ENCODE measurements at regions not wholly inside any gene's neighbourhood (a gene's known extent, or its start where the extent isn't known, plus 50 kb on each side); places are given as distances from the start of the nearest gene placed in this dataset.

DNA sequence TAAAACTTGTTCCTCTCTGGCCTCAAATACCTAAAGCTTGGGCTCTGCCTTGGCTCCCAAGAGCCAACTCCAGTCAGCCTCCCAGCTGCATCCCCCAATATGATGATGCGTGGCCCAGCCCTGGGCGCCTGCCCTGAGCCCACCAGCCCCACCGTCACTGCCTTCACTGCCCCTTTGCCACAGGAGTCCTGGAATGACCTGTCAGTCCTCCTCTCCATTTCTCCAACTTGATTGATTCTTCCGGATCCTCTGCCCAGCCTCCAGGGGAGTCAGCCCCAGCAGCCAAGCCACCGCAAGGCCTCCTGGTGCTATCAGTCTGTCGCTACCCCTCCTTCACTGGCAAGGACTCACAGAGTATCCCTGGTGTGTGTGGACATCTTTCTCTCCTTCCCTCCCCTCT, 96.7 kb upstream of the PMEPA1 start:
- Histone ChIP-seq H3K9ac (ENCODE audit: low read length) (no peak overlapping the region), H3K27ac (ENCODE audit: low read depth, low read length) (no peak overlapping the region), H3K9me2 (ENCODE audit: insufficient read depth) (no peaks in the 10 kb centered on the region), H3K27me3 (ENCODE audit: insufficient read depth, low read length) (peaks cover 44% of the 10 kb centered on the region), H3K79me2 (ENCODE audit: insufficient read depth, low read length) (no peaks in the 10 kb centered on the region), H3K4me3 (replicated peaks in 1 of 2; ENCODE audit: low read depth in 1 of 2, low read length in 2 of 2) (no peak overlapping the region), H3K4me2 (ENCODE audit: low read length) (no peak overlapping the region), H3K9me3 (ENCODE audit: control insufficient read depth in 1 of 2, insufficient read depth in 1 of 2, low read depth in 1 of 2, low read length in 2 of 2) (no peaks in the 10 kb centered on the region), H2AFZ (ENCODE audit: low read depth, low read length, poor library complexity, severe bottlenecking) (no peak overlapping the region), H3K36me3 (ENCODE audit: control insufficient read depth in 1 of 2, insufficient read depth in 2 of 2, low read length in 2 of 2) (no peaks in the 10 kb centered on the region), H4K20me1 (ENCODE audit: insufficient read depth) (no peaks in the 10 kb centered on the region), H3K4me1 (ENCODE audit: control insufficient read depth in 1 of 2, insufficient read depth in 2 of 2, low read length in 2 of 2) (no peaks in the 10 kb centered on the region)
- TF ChIP-seq, protein P1, sequence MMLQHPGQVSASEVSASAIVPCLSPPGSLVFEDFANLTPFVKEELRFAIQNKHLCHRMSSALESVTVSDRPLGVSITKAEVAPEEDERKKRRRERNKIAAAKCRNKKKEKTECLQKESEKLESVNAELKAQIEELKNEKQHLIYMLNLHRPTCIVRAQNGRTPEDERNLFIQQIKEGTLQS (IDR thresholded peaks at IDR 0.05), result no peak
- TF ChIP-seq EZH2 (IDR thresholded peaks at IDR 0.05) (no peak), EZH2phosphoT487 (IDR thresholded peaks at IDR 0.05; ENCODE audit: borderline replicate concordance) (no peak), POLR2AphosphoS5 (IDR thresholded peaks at IDR 0.05; ENCODE audit: low read depth, low read length) (no peak), CEBPB (IDR thresholded peaks at IDR 0.05; ENCODE audit: low read depth) (no peak), FOSL1 (IDR thresholded peaks at IDR 0.05; ENCODE audit: low read depth) (no peak), EGR1 (IDR thresholded peaks at IDR 0.05; ENCODE audit: low read depth) (no peak), ELF1 (IDR thresholded peaks at IDR 0.05; ENCODE audit: borderline replicate concordance, low read depth) (no peak), ZFX (IDR thresholded peaks at IDR 0.05) (no peak)
- TF ChIP-seq, protein P2, sequence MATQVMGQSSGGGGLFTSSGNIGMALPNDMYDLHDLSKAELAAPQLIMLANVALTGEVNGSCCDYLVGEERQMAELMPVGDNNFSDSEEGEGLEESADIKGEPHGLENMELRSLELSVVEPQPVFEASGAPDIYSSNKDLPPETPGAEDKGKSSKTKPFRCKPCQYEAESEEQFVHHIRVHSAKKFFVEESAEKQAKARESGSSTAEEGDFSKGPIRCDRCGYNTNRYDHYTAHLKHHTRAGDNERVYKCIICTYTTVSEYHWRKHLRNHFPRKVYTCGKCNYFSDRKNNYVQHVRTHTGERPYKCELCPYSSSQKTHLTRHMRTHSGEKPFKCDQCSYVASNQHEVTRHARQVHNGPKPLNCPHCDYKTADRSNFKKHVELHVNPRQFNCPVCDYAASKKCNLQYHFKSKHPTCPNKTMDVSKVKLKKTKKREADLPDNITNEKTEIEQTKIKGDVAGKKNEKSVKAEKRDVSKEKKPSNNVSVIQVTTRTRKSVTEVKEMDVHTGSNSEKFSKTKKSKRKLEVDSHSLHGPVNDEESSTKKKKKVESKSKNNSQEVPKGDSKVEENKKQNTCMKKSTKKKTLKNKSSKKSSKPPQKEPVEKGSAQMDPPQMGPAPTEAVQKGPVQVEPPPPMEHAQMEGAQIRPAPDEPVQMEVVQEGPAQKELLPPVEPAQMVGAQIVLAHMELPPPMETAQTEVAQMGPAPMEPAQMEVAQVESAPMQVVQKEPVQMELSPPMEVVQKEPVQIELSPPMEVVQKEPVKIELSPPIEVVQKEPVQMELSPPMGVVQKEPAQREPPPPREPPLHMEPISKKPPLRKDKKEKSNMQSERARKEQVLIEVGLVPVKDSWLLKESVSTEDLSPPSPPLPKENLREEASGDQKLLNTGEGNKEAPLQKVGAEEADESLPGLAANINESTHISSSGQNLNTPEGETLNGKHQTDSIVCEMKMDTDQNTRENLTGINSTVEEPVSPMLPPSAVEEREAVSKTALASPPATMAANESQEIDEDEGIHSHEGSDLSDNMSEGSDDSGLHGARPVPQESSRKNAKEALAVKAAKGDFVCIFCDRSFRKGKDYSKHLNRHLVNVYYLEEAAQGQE (IDR thresholded peaks at IDR 0.05; ENCODE audit: low read depth), result no peak
- TF ChIP-seq, protein P3, sequence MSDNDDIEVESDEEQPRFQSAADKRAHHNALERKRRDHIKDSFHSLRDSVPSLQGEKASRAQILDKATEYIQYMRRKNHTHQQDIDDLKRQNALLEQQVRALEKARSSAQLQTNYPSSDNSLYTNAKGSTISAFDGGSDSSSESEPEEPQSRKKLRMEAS (IDR thresholded peaks at IDR 0.05), result no peak
- TF ChIP-seq, protein P4, sequence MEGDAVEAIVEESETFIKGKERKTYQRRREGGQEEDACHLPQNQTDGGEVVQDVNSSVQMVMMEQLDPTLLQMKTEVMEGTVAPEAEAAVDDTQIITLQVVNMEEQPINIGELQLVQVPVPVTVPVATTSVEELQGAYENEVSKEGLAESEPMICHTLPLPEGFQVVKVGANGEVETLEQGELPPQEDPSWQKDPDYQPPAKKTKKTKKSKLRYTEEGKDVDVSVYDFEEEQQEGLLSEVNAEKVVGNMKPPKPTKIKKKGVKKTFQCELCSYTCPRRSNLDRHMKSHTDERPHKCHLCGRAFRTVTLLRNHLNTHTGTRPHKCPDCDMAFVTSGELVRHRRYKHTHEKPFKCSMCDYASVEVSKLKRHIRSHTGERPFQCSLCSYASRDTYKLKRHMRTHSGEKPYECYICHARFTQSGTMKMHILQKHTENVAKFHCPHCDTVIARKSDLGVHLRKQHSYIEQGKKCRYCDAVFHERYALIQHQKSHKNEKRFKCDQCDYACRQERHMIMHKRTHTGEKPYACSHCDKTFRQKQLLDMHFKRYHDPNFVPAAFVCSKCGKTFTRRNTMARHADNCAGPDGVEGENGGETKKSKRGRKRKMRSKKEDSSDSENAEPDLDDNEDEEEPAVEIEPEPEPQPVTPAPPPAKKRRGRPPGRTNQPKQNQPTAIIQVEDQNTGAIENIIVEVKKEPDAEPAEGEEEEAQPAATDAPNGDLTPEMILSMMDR (IDR thresholded peaks at IDR 0.05 in 2 of 3, conservative IDR thresholded peaks at IDR 0.05 in 1 of 3; ENCODE audit: borderline replicate concordance in 1 of 3, insufficient read depth in 1 of 3, low read depth in 2 of 3, low read length in 2 of 3), result no peak
- RAD21 ChIA-PET (ENCODE audit: low non-redundant PET in 1 of 2, low total read pairs in 2 of 2, uncharacterized antibody in 2 of 2, unreplicated experiment in 2 of 2), result no interaction called here
- POLR2A ChIA-PET, result no interaction called here
- no peak for DNase-seq (ENCODE audit: low read depth, low spot score)
- intact Hi-C loops (cut with micrococcal nuclease), result no loop called here
- no peak for ATAC-seq
- CTCF ChIA-PET, result no interaction called here
- BruUV-seq (replicated peaks), result no TSS peak

Data from HCT116 (cell line).